SK-N-SH treated with all-trans-retinoic acid at 6 μM for 48 hours (cell line): ENCODE measurements at regions not wholly inside any gene's neighbourhood (a gene's known extent, or its start where the extent isn't known, plus 50 kb on each side); places are given as distances from the start of the nearest gene placed in this dataset.
"Not testable (repeated sequence)": the region's sequence is repeated elsewhere in the genome, so short reads cannot be mapped to it uniquely, and the experiment has no call there.

Experiments
- ATAC-seq: fragments of 200-7000 bp; cut with Tn5 transposase; 3 replicates; pipeline ENCODE4 v1.9.1; 2020; ENCODE audit warnings: mild to moderate bottlenecking, moderate library complexity
- ARNTL ChIP-seq: fragments of 450-650 bp; formaldehyde crosslinking; IDR thresholded peaks from 2 replicates; pipeline ENCODE4 v1.5.0; 2020; ENCODE audit warnings: low read depth, mild to moderate bottlenecking, moderate library complexity, borderline replicate concordance
- BACH2 ChIP-seq: fragments of 250-450 bp; sonication (Bioruptor Pico); IDR thresholded peaks from 2 replicates; pipeline ENCODE4 v1.9.0; 2021; ENCODE audit warnings: mild to moderate bottlenecking, borderline replicate concordance
- CSDC2 ChIP-seq: fragments of 250-450 bp; sonication (Bioruptor Pico); IDR thresholded peaks from 2 replicates; pipeline ENCODE4 v1.5.0; 2020; ENCODE audit warnings: mild to moderate bottlenecking, moderate library complexity
- ESRRG ChIP-seq: fragments of 250-450 bp; sonication (Bioruptor Pico); IDR thresholded peaks from 2 replicates; pipeline ENCODE4 v1.6.1; 2021; ENCODE audit warnings: mild to moderate bottlenecking
- ISL1 ChIP-seq: fragments of 250-450 bp; sonication (Bioruptor Pico); IDR thresholded peaks from 2 replicates; pipeline ENCODE4 v2.1.2; 2022; ENCODE audit warnings: mild to moderate bottlenecking, moderate library complexity
- OSR1 ChIP-seq: fragments of 250-450 bp; sonication (Bioruptor Pico); IDR thresholded peaks from 2 replicates; pipeline ENCODE4 v1.8.0; 2022; ENCODE audit warnings: moderate library complexity, mild to moderate bottlenecking, inconsistent platforms
- POU6F1 ChIP-seq: fragments of 250-450 bp; sonication (Bioruptor Pico); IDR thresholded peaks from 2 replicates; pipeline ENCODE4 v1.8.0; 2021; ENCODE audit warnings: low read depth, mild to moderate bottlenecking, moderate library complexity, borderline replicate concordance
- PPARA ChIP-seq: fragments of 250-450 bp; sonication (Bioruptor Pico); IDR thresholded peaks from 2 replicates; pipeline ENCODE4 v1.5.0; 2020; ENCODE audit warnings: mild to moderate bottlenecking, borderline replicate concordance
- RARB ChIP-seq: fragments of 250-450 bp; sonication (Bioruptor Pico); IDR thresholded peaks from 2 replicates; pipeline ENCODE4 v1.8.0; 2021; ENCODE audit warnings: mild to moderate bottlenecking, moderate library complexity
- SNAI2 ChIP-seq: fragments of 250-450 bp; sonication (Bioruptor Pico); IDR thresholded peaks from 2 replicates; pipeline ENCODE4 v1.5.0; 2020; ENCODE audit warnings: mild to moderate bottlenecking, moderate library complexity
- TCF4 ChIP-seq: fragments of 250-450 bp; sonication (Bioruptor Pico); IDR thresholded peaks from 2 replicates; pipeline ENCODE4 v1.8.0; 2021; ENCODE audit warnings: mild to moderate bottlenecking, moderate library complexity, borderline replicate concordance
- TOX ChIP-seq: fragments of 250-450 bp; sonication (Bioruptor Pico); IDR thresholded peaks from 2 replicates; pipeline ENCODE4 v1.8.0; 2021; ENCODE audit warnings: mild to moderate bottlenecking, moderate library complexity, borderline replicate concordance
- TSHZ2 ChIP-seq: fragments of 250-450 bp; sonication (Bioruptor Pico); IDR thresholded peaks from 2 replicates; pipeline ENCODE4 v1.5.0; 2020; ENCODE audit warnings: mild to moderate bottlenecking, moderate library complexity
- ZC3H10 ChIP-seq: fragments of 250-450 bp; sonication (Bioruptor Pico); IDR thresholded peaks from 2 replicates; pipeline ENCODE4 v1.5.1; 2021; ENCODE audit warnings: mild to moderate bottlenecking, moderate library complexity
- ZNF8 ChIP-seq: fragments of 450-650 bp; formaldehyde crosslinking; IDR thresholded peaks from 2 replicates; pipeline ENCODE4 v1.5.0; 2020; ENCODE audit warnings: mild to moderate bottlenecking, moderate library complexity
- TF ChIP-seq, protein P1 (sequence below): fragments of 250-450 bp; sonication (Bioruptor Pico); IDR thresholded peaks from 2 replicates; pipeline ENCODE4 v1.5.1; 2020; ENCODE audit warnings: low read depth, mild to moderate bottlenecking, moderate library complexity
- TF ChIP-seq, protein P2 (sequence below): fragments of 250-450 bp; sonication (Bioruptor Pico); IDR thresholded peaks from 2 replicates; pipeline ENCODE4 v1.5.1; 2021; ENCODE audit warnings: mild to moderate bottlenecking, moderate library complexity

DNA sequence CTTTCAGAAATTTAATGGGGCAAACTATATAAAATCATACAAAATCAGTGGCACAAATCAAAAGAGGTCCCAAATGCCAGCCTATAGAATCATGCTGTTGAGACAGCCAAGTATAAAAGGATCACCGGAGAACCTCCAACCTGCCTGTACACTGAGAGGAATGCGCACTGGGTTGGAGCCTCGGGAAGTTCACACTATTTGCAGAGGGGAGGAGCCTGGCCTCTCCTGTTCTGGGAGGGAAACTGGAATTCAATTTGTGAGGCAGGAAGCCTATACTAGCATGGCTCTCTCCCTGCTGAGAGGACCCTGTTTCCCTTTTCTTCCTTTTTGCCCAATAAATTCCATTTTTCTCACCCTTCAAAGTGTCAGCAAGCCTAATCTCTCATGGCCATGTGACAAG is 406.0 kb downstream of the HINT1 start:
- ATAC-seq: no peak
- TF ChIP-seq ISL1 (no peak), OSR1 (CRISPR knock-in tag) (no peak), ARNTL (no peak), TCF4 (no peak), RARB (CRISPR knock-in tag) (no peak), POU6F1 (CRISPR knock-in tag) (no peak), ZNF8 (CRISPR knock-in tag) (no peak), TSHZ2 (CRISPR knock-in tag) (no peak), BACH2 (CRISPR knock-in tag) (no peak), ESRRG (CRISPR knock-in tag) (no peak), TOX (CRISPR knock-in tag) (no peak), ZC3H10 (CRISPR knock-in tag) (no peak), CSDC2 (CRISPR knock-in tag) (no peak), PPARA (CRISPR knock-in tag) (no peak)
- TF ChIP-seq, protein P1, sequence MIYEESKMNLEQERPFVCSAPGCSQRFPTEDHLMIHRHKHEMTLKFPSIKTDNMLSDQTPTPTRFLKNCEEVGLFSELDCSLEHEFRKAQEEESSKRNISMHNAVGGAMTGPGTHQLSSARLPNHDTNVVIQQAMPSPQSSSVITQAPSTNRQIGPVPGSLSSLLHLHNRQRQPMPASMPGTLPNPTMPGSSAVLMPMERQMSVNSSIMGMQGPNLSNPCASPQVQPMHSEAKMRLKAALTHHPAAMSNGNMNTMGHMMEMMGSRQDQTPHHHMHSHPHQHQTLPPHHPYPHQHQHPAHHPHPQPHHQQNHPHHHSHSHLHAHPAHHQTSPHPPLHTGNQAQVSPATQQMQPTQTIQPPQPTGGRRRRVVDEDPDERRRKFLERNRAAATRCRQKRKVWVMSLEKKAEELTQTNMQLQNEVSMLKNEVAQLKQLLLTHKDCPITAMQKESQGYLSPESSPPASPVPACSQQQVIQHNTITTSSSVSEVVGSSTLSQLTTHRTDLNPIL (CRISPR knock-in tag): no peak
- TF ChIP-seq, protein P2, sequence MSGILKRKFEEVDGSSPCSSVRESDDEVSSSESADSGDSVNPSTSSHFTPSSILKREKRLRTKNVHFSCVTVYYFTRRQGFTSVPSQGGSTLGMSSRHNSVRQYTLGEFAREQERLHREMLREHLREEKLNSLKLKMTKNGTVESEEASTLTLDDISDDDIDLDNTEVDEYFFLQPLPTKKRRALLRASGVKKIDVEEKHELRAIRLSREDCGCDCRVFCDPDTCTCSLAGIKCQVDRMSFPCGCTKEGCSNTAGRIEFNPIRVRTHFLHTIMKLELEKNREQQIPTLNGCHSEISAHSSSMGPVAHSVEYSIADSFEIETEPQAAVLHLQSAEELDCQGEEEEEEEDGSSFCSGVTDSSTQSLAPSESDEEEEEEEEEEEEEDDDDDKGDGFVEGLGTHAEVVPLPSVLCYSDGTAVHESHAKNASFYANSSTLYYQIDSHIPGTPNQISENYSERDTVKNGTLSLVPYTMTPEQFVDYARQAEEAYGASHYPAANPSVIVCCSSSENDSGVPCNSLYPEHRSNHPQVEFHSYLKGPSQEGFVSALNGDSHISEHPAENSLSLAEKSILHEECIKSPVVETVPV (CRISPR knock-in tag): no peak
- TF ChIP-seq, all 23 proteins: peak for 0

DNA sequence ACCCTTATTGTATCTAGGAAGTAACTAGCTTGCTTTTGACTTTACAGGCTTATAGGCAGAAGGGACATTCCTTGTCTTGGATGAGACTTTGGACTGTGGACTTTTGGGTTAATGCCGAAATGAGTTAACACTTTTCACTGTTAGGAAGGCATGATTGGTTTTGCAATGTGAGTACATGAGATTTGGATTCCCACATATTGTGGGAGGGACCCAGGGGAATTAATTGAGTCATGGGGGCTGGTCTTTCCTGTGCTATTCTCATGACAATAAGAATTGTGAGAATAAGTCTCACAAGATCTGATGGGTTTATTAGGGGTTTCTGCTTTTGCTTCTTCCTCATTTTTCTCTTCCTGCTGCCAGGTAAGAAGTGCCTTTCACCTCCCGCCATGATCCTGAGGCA is 417.5 kb downstream of the HINT1 start:
- no peak for ATAC-seq
- no peak for TF ChIP-seq PPARA (CRISPR knock-in tag)
- TF ChIP-seq TSHZ2 (CRISPR knock-in tag): no peak
- no peak for TF ChIP-seq SNAI2 (CRISPR knock-in tag)
- TF ChIP-seq, protein P1 (CRISPR knock-in tag): no peak
- TF ChIP-seq POU6F1 (CRISPR knock-in tag): no peak
- TF ChIP-seq RARB (CRISPR knock-in tag): no peak
- TF ChIP-seq ARNTL: no peak
- TF ChIP-seq ISL1: no peak
- no peak for TF ChIP-seq ZNF8 (CRISPR knock-in tag)
- TF ChIP-seq, protein P2 (CRISPR knock-in tag): no peak
- no peak for TF ChIP-seq CSDC2 (CRISPR knock-in tag)
- no peak for TF ChIP-seq ZC3H10 (CRISPR knock-in tag)

GRCh38 chr5:130746641-130747040 is 418.4 kb downstream of the HINT1 start:
- not testable (repeated sequence) for ATAC-seq
